ENCODE measurements at regions not wholly inside any gene's neighbourhood (a gene's known extent, or its start where the extent isn't known, plus 50 kb on each side); places are given as distances from the start of the nearest gene placed in this dataset.

DNA sequence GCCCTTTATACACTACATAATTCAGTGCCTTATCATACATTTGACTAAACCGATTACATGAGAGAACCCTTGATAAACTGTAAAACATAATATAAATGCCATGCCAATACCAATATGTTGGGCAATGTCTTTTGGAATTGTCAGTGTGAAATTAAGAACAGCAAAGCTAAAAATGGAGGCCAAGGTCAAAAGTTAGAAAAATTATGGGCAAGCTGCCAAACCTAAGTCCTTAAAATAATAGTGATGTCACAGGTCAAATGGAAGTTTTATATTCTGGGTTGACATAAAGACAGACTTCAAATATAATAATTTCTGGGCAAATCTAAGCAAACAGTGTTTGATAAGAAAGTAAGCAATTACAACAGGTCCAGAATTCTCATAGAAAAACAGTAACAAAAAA is 696.7 kb downstream of the RNF144B start:
- POLR2A ChIA-PET = no interaction called here
- Mint-ChIP-seq H3K9me3 (ENCODE audit: unreplicated experiment) (peaks cover 9% of the 10 kb centered on the region), H3K27me3 (ENCODE audit: insufficient read depth, unreplicated experiment) (no peaks in the 10 kb centered on the region), H3K4me1 (ENCODE audit: insufficient read depth, unreplicated experiment) (no peaks in the 10 kb centered on the region), H3K36me3 (ENCODE audit: insufficient read depth, unreplicated experiment) (no peaks in the 10 kb centered on the region), H3K27ac (ENCODE audit: low read depth, unreplicated experiment) (no peak overlapping the region), H3K4me3 (ENCODE audit: unreplicated experiment) (no peak overlapping the region)
- BruUV-seq (replicated peaks) = no TSS peak
- CTCF ChIA-PET = no interaction called here
- TF ChIP-seq, protein P1, sequence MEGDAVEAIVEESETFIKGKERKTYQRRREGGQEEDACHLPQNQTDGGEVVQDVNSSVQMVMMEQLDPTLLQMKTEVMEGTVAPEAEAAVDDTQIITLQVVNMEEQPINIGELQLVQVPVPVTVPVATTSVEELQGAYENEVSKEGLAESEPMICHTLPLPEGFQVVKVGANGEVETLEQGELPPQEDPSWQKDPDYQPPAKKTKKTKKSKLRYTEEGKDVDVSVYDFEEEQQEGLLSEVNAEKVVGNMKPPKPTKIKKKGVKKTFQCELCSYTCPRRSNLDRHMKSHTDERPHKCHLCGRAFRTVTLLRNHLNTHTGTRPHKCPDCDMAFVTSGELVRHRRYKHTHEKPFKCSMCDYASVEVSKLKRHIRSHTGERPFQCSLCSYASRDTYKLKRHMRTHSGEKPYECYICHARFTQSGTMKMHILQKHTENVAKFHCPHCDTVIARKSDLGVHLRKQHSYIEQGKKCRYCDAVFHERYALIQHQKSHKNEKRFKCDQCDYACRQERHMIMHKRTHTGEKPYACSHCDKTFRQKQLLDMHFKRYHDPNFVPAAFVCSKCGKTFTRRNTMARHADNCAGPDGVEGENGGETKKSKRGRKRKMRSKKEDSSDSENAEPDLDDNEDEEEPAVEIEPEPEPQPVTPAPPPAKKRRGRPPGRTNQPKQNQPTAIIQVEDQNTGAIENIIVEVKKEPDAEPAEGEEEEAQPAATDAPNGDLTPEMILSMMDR (IDR thresholded peaks at IDR 0.05; ENCODE audit: unreplicated experiment) = no peak
- intact Hi-C loops (cut with micrococcal nuclease) = no loop called here
- DNase-seq (ENCODE audit: unreplicated experiment) = no peak

DNA sequence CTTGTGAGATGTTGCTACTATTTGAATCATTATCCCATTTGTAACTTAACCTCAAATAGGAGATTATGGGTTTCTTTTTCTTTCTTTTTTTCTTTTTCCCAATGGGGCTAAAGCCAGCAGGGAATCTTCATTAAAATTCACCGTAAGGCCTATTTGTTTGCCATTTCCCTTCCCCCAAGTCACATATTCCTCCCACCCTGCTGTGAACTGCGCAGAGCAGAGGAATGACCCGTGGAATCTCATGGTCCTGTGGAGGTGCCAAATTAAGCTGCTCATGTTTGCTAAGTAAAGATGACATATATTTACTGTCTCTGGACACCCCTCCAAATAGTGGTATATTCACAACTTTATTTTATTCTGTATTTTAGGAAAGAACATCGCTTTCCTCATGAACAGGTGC is 699.3 kb downstream of the RNF144B start:
- no peak overlapping the region for H3K27ac Mint-ChIP-seq (ENCODE audit: low read depth, unreplicated experiment)
- CTCF ChIA-PET = no interaction called here
- no peaks in the 10 kb centered on the region for H3K36me3 Mint-ChIP-seq (ENCODE audit: insufficient read depth, unreplicated experiment)
- POLR2A ChIA-PET = no interaction called here
- intact Hi-C loops (cut with micrococcal nuclease) = no loop called here
- BruUV-seq (replicated peaks) = no TSS peak
- H3K4me3 Mint-ChIP-seq (ENCODE audit: unreplicated experiment) = no peak overlapping the region
- no peaks in the 10 kb centered on the region for H3K4me1 Mint-ChIP-seq (ENCODE audit: insufficient read depth, unreplicated experiment)
- TF ChIP-seq, protein P1 (IDR thresholded peaks at IDR 0.05; ENCODE audit: unreplicated experiment) = no peak
- H3K27me3 Mint-ChIP-seq (ENCODE audit: insufficient read depth, unreplicated experiment) = no peaks in the 10 kb centered on the region
- no peak for DNase-seq (ENCODE audit: unreplicated experiment)
- no peaks in the 10 kb centered on the region for H3K9me3 Mint-ChIP-seq (ENCODE audit: unreplicated experiment)

DNA sequence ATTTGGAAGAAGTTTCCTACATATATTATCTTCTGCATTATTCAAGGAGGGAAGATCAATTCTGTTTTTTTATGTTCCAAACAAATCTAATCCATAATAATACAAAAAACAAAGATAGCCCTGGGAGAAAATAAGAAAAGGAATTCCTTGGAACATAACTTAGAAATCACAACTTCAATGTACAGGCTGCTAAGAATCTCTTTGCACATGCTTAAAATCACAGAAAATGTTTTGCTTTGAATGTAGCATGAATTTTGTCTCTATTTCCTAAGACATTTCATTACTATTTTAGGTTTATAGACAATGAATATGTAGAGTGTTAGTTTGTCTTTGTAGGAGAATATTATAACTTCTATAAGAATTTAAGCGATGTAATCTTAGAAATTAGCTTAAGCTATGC is 700.1 kb downstream of the RNF144B start:
- BruUV-seq (replicated peaks) = no TSS peak
- ChIA-PET POLR2A (no interaction called here), CTCF (no interaction called here)
- Mint-ChIP-seq H3K9me3 (ENCODE audit: unreplicated experiment) (no peaks in the 10 kb centered on the region), H3K4me1 (ENCODE audit: insufficient read depth, unreplicated experiment) (no peaks in the 10 kb centered on the region), H3K36me3 (ENCODE audit: insufficient read depth, unreplicated experiment) (no peaks in the 10 kb centered on the region), H3K4me3 (ENCODE audit: unreplicated experiment) (no peak overlapping the region), H3K27me3 (ENCODE audit: insufficient read depth, unreplicated experiment) (no peaks in the 10 kb centered on the region), H3K27ac (ENCODE audit: low read depth, unreplicated experiment) (no peak overlapping the region)
- intact Hi-C loops (cut with micrococcal nuclease) = no loop called here
- TF ChIP-seq, protein P1 (IDR thresholded peaks at IDR 0.05; ENCODE audit: unreplicated experiment) = no peak
- DNase-seq (ENCODE audit: unreplicated experiment) = no peak

DNA sequence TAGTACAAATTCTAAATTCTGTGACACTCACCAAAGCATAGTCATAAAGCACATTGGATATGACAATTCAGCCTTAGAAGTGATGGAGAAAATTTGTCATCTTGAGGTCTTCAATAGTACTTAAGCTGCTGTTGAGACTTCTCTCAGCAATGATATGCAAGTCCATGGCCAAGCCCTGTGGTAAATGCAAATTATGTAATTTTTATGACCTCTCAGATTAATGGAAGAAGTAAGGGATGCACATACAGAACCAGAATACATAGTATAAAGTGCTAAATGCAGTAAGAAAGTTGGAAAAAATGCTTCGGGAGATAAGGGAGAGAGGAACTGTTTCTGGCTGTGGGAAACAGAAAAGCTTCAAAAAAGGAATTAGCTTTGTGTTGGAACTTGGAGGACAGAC is 700.7 kb downstream of the RNF144B start:
- Mint-ChIP-seq H3K36me3 (ENCODE audit: insufficient read depth, unreplicated experiment) (no peaks in the 10 kb centered on the region), H3K27ac (ENCODE audit: low read depth, unreplicated experiment) (no peak overlapping the region), H3K4me1 (ENCODE audit: insufficient read depth, unreplicated experiment) (no peaks in the 10 kb centered on the region), H3K27me3 (ENCODE audit: insufficient read depth, unreplicated experiment) (no peaks in the 10 kb centered on the region), H3K9me3 (ENCODE audit: unreplicated experiment) (no peaks in the 10 kb centered on the region), H3K4me3 (ENCODE audit: unreplicated experiment) (no peak overlapping the region)
- POLR2A ChIA-PET = no interaction called here
- no peak for DNase-seq (ENCODE audit: unreplicated experiment)
- TF ChIP-seq, protein P1 (IDR thresholded peaks at IDR 0.05; ENCODE audit: unreplicated experiment) = no peak
- CTCF ChIA-PET = interaction anchor here (0.6 kb wide), 1 partner anchor 614 kb away, joined by 3 read pairs; no protein-coding TSS in a partner anchor
- no TSS peak for BruUV-seq (replicated peaks)
- intact Hi-C loops (cut with micrococcal nuclease) = no loop called here

Data from MCF 10A (cell line).